GDM1 (cell line): ENCODE measurements at regions not wholly inside any gene's neighbourhood (a gene's known extent, or its start where the extent isn't known, plus 50 kb on each side); places are given as distances from the start of the nearest gene placed in this dataset.

Source experiments
- DNase-seq: peaks from one replicate; lab custom pipeline; 2025; lab: John Stamatoyannopoulos, UW

DNA sequence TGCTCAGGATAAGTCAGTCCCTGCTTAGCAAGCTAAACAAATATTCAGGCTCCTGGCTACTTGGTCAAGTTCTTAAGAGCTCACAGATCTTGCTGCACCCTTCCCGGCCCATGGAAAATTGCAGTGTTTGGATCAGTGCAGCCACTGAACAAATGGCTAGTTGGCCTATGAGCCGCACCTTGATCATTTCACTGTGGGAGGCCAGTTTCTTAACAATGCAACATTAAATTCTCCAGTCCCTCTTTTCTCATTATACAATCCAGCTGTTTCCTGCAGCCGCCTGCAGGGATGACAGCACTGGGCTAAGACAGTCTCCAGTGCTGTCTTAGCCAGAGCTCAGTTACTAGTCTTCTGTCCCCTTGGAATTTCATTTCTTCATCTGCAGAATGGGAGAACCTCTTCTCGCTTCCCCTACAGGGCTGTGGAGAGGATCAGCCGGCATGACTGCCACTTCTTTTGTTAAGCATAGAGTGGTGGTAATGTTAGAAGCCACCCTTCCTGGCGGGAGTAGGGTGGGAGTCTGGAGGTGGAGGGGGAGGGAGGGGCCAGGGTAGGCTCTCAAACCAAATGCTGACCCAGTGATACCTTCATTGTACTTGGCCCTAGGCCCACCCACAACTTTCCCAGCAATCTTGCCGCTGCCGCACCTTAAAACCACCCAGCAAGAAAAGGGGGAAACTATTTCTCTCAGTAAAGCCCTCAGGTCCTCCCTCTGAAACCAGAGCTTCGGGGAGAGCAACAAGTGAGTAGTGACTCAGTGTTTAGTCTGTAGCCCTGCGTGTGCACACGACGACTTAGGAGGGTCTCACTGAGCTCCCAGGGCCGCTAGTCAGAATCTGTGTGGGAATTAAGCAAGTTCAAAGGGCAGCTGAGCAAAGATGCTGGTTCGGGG is 145.7 kb downstream of the NUAK1 start:
- no peak for DNase-seq

DNA sequence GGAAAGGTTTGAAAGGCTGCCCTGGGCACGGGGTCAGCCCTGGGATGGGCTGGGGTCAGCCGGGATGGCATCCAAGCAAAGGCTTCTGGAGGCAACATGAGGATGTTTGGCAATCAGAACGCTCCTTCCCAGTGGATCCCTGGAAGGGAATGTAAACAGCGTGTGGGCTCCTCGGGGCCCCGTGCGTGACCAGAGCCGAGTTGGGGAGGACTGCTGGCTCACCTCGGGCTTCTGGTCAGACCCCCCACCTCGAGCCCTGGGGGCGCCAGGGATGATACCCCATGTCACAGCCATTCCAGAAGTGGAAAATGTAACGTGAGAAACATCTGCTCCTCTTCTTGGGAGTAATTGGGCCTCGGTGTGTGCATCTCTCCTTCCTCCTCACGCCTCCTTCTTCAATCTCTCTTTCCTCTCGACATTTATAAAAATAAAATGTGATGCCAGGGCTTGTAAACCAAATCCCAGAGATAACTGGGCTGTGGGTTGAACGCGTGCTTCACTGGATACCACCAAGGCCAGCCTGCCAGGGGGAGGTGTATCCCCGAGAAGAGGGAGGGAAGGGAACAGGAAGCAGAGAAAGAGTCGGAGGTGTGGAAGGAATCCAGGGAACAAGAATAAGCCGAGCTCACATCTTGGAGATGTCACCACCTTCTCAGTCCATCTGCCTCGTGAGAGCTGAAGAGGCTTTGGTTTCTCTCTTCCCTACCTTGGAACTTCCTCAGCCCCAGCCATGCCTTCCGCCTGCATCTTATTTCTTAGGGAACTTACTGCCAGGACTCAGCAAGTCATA is 144.8 kb downstream of the NUAK1 start:
- no peak for DNase-seq

DNA sequence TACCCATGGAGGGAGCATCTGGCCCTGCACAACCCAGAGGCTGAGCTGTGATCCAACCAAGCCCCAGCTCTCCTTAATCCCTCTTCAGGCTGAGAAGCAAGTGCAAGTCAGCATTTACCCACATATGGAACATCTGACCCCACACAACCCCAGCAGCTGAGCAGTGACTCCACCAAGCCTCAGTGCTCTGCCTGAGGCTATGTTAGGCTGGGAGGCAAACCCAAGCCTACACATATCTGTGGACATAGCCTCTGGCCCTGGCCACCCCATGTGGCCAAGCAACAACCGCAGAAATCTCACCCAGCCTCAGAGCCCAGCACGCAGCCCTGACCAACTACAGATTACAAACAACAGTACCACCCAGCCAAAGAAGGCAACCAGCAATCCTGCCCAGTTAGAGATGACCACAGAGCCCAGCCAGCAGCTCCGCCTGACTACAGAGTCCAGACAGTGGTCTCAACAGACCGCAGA is 142.8 kb downstream of the NUAK1 start:
- no peak for DNase-seq

DNA sequence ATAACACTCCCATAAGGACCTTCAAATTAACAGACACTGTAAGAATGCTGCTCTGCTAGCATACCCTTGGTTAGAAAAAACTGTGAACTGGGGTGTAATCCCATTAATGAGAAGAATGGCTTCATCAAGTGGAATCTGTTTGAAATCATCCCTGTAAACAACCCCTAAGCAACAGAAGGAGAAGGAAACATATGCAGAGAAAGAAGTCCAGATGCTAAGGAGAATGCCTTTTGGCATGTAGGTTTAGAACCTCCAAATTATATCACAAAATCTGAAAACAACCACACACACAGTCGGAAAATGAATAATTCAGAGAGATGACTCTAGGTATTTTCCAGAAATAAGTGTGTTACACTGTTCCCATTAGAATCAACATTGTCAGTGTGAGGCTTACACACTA is 140.2 kb downstream of the NUAK1 start:
- DNase-seq, result no peak

GRCh38 chr12:106000382-106001104 is 138.2 kb downstream of the NUAK1 start:
- DNase-seq, result no peak

- DNase-seq, result no peak
Measured at GRCh38 chr12:106001105-106001836, 137.5 kb downstream of the NUAK1 start.

DNA sequence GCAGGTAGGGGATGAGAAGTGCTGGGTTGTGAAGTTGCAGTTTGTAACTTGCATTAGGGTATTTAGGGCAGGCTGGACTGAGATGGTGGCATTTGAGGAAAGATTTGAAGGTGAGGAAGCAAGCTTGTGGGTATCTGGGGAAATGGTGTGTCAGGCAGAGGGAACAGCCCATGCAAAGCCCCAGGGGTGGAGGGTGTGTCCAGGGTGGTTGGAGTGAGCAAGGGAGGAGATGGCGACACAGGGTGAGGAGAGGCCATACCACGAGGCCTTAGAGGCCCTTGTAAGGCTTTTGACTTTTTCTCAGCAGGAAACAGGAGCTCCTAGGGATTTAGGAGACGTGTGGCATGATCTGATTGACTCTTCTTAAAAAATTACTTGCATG is 136.9 kb downstream of the NUAK1 start:
- DNase-seq, result no peak

GRCh38 chr12:106003297-106003696 is 135.5 kb downstream of the NUAK1 start:
- no peak for DNase-seq

DNA sequence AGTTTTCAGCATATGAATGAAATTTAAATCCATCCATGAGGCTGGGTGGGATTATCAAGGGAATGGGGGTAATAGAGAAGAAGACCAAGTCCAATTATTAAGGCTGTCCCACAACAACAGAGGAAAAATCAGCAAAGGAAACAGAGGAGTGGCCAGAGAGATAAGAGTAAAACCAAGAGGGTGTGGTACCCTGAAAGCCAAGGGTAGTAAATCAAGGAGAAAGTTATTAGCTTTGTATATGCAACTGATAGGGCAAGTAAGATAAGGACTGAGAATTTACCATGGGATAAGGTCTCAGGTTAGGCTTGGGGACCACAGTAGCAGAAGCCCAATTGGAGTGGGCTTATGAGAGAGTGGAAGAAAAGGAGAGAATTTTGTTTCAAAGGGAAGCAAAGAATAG is 134.5 kb downstream of the NUAK1 start:
- no peak for DNase-seq

DNA sequence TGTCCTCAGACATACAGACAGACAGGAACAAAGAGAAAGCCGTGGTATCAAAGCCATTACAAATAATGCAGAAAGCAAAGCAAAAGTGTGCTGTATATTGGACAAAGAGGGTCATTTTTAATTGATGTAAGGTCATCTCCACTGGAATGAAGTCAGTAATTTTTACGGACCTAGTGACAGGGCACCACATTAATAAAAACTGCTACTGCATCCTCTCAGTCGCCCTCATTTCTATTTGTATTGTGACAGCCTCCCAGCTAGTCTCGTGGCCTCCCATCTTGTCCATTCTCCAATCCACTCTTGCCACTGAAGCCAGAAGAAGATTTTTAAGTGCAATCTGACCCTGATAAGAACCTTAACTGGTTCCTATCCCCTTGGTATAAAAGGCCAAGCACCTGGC is 132.4 kb downstream of the NUAK1 start:
- no peak for DNase-seq

DNA sequence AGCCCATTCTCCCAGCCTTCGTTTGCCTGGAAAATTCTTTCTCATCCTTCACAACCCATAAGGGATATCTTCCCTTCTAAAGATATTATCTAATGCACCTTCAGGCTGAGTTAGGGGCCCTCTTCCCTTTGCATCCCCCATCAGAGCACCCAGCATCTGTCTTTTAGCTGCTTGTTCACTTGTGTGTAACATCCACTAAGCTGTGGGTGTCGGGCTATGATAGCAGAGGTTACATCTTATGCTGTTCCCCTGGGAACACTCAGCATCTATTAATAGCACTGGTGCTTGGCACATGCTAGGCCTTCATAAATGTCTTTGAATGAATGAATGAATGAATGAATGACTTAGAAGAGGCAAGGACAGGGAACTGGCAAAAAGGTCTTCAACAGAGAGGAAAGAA is 131.8 kb downstream of the NUAK1 start:
- DNase-seq, result no peak

GRCh38 chr12:106010741-106011140 is 128.0 kb downstream of the NUAK1 start:
- no peak for DNase-seq
